Endodermal cell (in vitro differentiated cells): ENCODE measurements at regions not wholly inside any gene's neighbourhood (a gene's known extent, or its start where the extent isn't known, plus 50 kb on each side); places are given as distances from the start of the nearest gene placed in this dataset.

Source experiments
- DNase-seq: peaks from one replicate; pipeline ENCODE4 v3.0.0-alpha.2; 2017
- H3K27ac ChIP-seq: 2 replicates; pipeline ENCODE4 v1.5.1; 2013; ENCODE audit warnings: mild to moderate bottlenecking, low read depth, low read length, moderate library complexity
- H3K27me3 ChIP-seq: 2 replicates; pipeline ENCODE4 v1.6.1; 2013; ENCODE audit warnings: mild to moderate bottlenecking, low read length, moderate library complexity; ENCODE audit not compliant: insufficient read depth, control insufficient read depth, poor library complexity, severe bottlenecking
- H3K36me3 ChIP-seq: 2 replicates; pipeline ENCODE4 v1.7.0; 2013; ENCODE audit warnings: mild to moderate bottlenecking, low read length, moderate library complexity; ENCODE audit not compliant: control insufficient read depth, insufficient read depth
- H3K4me1 ChIP-seq: one replicate; pipeline ENCODE4 v1.7.0; 2013; ENCODE audit warnings: low read length; ENCODE audit not compliant: control insufficient read depth, insufficient read depth
- H3K4me3 ChIP-seq: 2 replicates; pipeline ENCODE4 v1.5.1; 2013; ENCODE audit warnings: mild to moderate bottlenecking, low read length, moderate library complexity
- H3K9ac ChIP-seq: 2 replicates; pipeline ENCODE4 v1.6.1; 2013; ENCODE audit warnings: mild to moderate bottlenecking, low read length, moderate library complexity; ENCODE audit not compliant: poor library complexity, severe bottlenecking; ENCODE audit errors: extremely low read depth
- H3K9me3 ChIP-seq: 2 replicates; pipeline ENCODE4 v1.6.1; 2013; ENCODE audit warnings: mild to moderate bottlenecking, low read length, moderate library complexity; ENCODE audit not compliant: control insufficient read depth
- H3K27ac Mint-ChIP-seq: 2 replicates; pipeline ENCODE4 v1.8.0; 2020; ENCODE audit warnings: mixed read lengths
- H3K27me3 Mint-ChIP-seq: 2 replicates; pipeline ENCODE4 v1.8.0; 2021; ENCODE audit warnings: mild to moderate bottlenecking, mixed read lengths; ENCODE audit not compliant: insufficient read depth
- H3K36me3 Mint-ChIP-seq: 2 replicates; pipeline ENCODE4 v1.8.0; 2020; ENCODE audit warnings: low read depth, mixed read lengths
- H3K4me1 Mint-ChIP-seq: 2 replicates; pipeline ENCODE4 v1.8.0; 2020; ENCODE audit warnings: mixed read lengths
- H3K4me3 Mint-ChIP-seq: 2 replicates; pipeline ENCODE4 v1.8.0; 2020; ENCODE audit warnings: mild to moderate bottlenecking, moderate library complexity, mixed read lengths
- H3K9me3 Mint-ChIP-seq: 2 replicates; pipeline ENCODE4 v1.8.0; 2020; ENCODE audit warnings: mild to moderate bottlenecking, mixed read lengths
- CTCF ChIP-seq: fragments of 200-600 bp; sonication (generic); conservative IDR thresholded peaks from 2 replicates; pipeline ENCODE4 v1.5.0; 2021; ENCODE audit warnings: antibody characterized with exemption, mild to moderate bottlenecking
- WGBS, 2 experiments: methylation state at CpG; one replicate each; pipeline versions ENCODE4 v1.1.5 to v1.1.7; 2013; ENCODE audit warnings: missing lambda C conversion rate in 2 of 2, mixed read lengths in 1 of 2; ENCODE audit not compliant: insufficient coverage in 1 of 2, insufficient read length in 1 of 2; 5-methylcytosine and 5-hydroxymethylcytosine counted together

GRCh38 chr2:234394450-234394849, 102.4 kb downstream of the ARL4C start:
- no peak overlapping the region for H3K27ac Mint-ChIP-seq
- Histone ChIP-seq H3K4me1 (no peaks in the 10 kb centered on the region), H3K4me3 (no peak overlapping the region), H3K27me3 (no peaks in the 10 kb centered on the region), H3K36me3 (no peaks in the 10 kb centered on the region), H3K9ac (no peak overlapping the region), H3K9me3 (no peaks in the 10 kb centered on the region), H3K27ac (no peak overlapping the region)
- no peaks in the 10 kb centered on the region for H3K9me3 Mint-ChIP-seq
- no peak for TF ChIP-seq CTCF
- H3K4me1 Mint-ChIP-seq: peaks cover 6% of the 10 kb centered on the region
- H3K27me3 Mint-ChIP-seq: peaks cover 16% of the 10 kb centered on the region
- H3K36me3 Mint-ChIP-seq: peaks cover 2% of the 10 kb centered on the region
- WGBS, 2 experiments: 87 to 96% methylated on average over 3 to 4 of the region's 4 CpGs
- H3K4me3 Mint-ChIP-seq: no peak overlapping the region
- DNase-seq: no peak

GRCh38 chr2:234393354-234393753, 103.5 kb downstream of the ARL4C start:
- peak; percentile 2 for TF ChIP-seq CTCF
- H3K9me3 Mint-ChIP-seq: no peaks in the 10 kb centered on the region
- H3K9ac ChIP-seq: no peak overlapping the region
- H3K4me1 Mint-ChIP-seq: peaks cover 6% of the 10 kb centered on the region
- no peaks in the 10 kb centered on the region for H3K4me1 ChIP-seq
- H3K27me3 ChIP-seq: no peaks in the 10 kb centered on the region
- no peak overlapping the region for H3K4me3 ChIP-seq
- peaks cover 10% of the 10 kb centered on the region for H3K27me3 Mint-ChIP-seq
- H3K27ac ChIP-seq: no peak overlapping the region
- H3K36me3 Mint-ChIP-seq: peaks cover 2% of the 10 kb centered on the region
- H3K36me3 ChIP-seq: no peaks in the 10 kb centered on the region
- H3K27ac Mint-ChIP-seq: no peak overlapping the region
- H3K9me3 ChIP-seq: no peaks in the 10 kb centered on the region
- DNase-seq: no peak
- 90 to 91% methylated on average over 2 to 3 of the region's 3 CpGs for WGBS, 2 experiments
- no peak overlapping the region for H3K4me3 Mint-ChIP-seq

DNA sequence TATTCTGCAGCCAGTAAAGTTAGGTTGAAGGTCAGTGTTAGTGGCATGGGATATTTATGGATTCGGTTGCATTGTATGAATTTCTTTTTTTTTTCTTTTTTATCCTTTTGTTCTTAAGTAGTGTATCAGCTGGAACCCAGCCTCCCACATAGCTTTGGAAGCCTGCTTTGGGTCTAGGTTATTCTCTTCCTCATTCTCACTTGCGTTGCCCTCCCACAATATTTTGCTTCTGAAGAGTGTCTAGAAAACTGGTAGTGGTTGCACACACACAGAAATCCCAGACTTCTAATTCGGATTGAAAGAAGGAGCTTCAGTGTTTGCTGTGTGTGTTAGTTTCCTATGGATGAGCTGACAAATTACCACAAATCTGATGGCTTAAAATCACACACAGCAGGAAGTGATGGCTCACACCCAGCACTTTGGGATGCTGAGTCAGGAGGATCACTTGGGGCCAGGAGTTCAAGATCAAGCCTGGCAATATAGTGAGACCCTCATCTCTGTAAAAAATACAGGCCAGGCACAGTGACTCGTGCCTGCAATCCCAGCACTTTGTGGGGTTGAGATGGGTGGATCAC, 104.8 kb downstream of the ARL4C start:
- Histone ChIP-seq H3K4me1 (no peaks in the 10 kb centered on the region), H3K4me3 (no peak overlapping the region), H3K9me3 (no peaks in the 10 kb centered on the region), H3K27me3 (no peaks in the 10 kb centered on the region), H3K36me3 (no peaks in the 10 kb centered on the region), H3K9ac (no peak overlapping the region), H3K27ac (no peak overlapping the region)
- H3K36me3 Mint-ChIP-seq: peaks cover 2% of the 10 kb centered on the region
- H3K4me3 Mint-ChIP-seq: no peak overlapping the region
- peaks cover 6% of the 10 kb centered on the region for H3K4me1 Mint-ChIP-seq
- no peaks in the 10 kb centered on the region for H3K9me3 Mint-ChIP-seq
- H3K27me3 Mint-ChIP-seq: no peaks in the 10 kb centered on the region
- H3K27ac Mint-ChIP-seq: no peak overlapping the region
- TF ChIP-seq CTCF: no peak
- WGBS, 2 experiments: 92 to 100% methylated on average over 2 to 4 of the region's 4 CpGs
- DNase-seq: no peak
